HEK293 (cell line): ENCODE measurements at regions not wholly inside any gene's neighbourhood (a gene's known extent, or its start where the extent isn't known, plus 50 kb on each side); places are given as distances from the start of the nearest gene placed in this dataset.

Experiments
- CTCF ChIA-PET: fragments of 350-600 bp; formaldehyde crosslinking; extraction: SDS; loops from one replicate; lab custom pipeline; 2021; ENCODE audit warnings: antibody characterized with exemption; lab: Yijun Ruan, JAX
- POLR2A ChIA-PET: fragments of 300-600 bp; formaldehyde crosslinking; extraction: SDS; loops from one replicate; lab custom pipeline; 2020; ENCODE audit warnings: antibody characterized with exemption, inconsistent platforms; lab: Yijun Ruan, JAX
- H3K27ac ChIP-seq: fragments of 200-500 bp; sonication (Bioruptor generic); 2 replicates; pipeline ENCODE4 v1.5.1; 2014; ENCODE audit warnings: low read depth, low read length, control low read depth, inconsistent platforms; ENCODE audit errors: extremely low read depth
- H3K36me3 ChIP-seq, 2 experiments: fragments of 200-500 bp in 1 of 2; sonication (Bioruptor generic) in 1 of 2; 1 replicate in 1 of 2; 2 replicates in 1 of 2; pipeline ENCODE4 v1.5.1; 2014 to 2017; ENCODE audit warnings: inconsistent platforms in 2 of 2, low read length in 2 of 2; ENCODE audit not compliant: control insufficient read depth in 2 of 2, insufficient read depth in 1 of 2
- H3K4me1 ChIP-seq: fragments of 200-500 bp; sonication (Bioruptor generic); 2 replicates; pipeline ENCODE4 v1.5.1; 2014; ENCODE audit warnings: mild to moderate bottlenecking, low read length, inconsistent platforms; ENCODE audit not compliant: control insufficient read depth, insufficient read depth
- H3K4me3 ChIP-seq: 2 replicates; pipeline ENCODE4 v1.5.1; 2011; ENCODE audit warnings: low read depth, mild to moderate bottlenecking, control low read depth, low read length, moderate library complexity
- H3K9me3 ChIP-seq: fragments of 200-500 bp; sonication (Bioruptor generic); 2 replicates; pipeline ENCODE4 v1.5.1; 2014; ENCODE audit warnings: low read depth, low read length, inconsistent platforms; ENCODE audit not compliant: control insufficient read depth, insufficient read depth
- HOXA7 ChIP-seq: sonication (generic); formaldehyde crosslinking; IDR thresholded peaks from 2 replicates; pipeline ENCODE4 v1.8.1; 2022; ENCODE audit warnings: missing genetic modification reagents, borderline replicate concordance
- KLF1 ChIP-seq: fragments of 450-650 bp; formaldehyde crosslinking; IDR thresholded peaks from 2 replicates; pipeline ENCODE4 v1.5.1; 2016; ENCODE audit warnings: missing biosample characterization, missing genetic modification characterization
- KLF7 ChIP-seq: fragments of 450-650 bp; formaldehyde crosslinking; IDR thresholded peaks from 2 replicates; pipeline ENCODE4 v1.5.1; 2016; ENCODE audit warnings: missing biosample characterization, missing genetic modification characterization, borderline replicate concordance
- SCRT1 ChIP-seq: fragments of 450-650 bp; formaldehyde crosslinking; IDR thresholded peaks from 2 replicates; pipeline ENCODE4 v1.5.1; 2016; ENCODE audit warnings: missing biosample characterization, missing genetic modification characterization, borderline replicate concordance
- SCRT2 ChIP-seq: fragments of 450-650 bp; formaldehyde crosslinking; IDR thresholded peaks from 2 replicates; pipeline ENCODE4 v1.5.1; 2016; ENCODE audit warnings: missing biosample characterization, missing genetic modification characterization
- SP7 ChIP-seq: fragments of 450-650 bp; formaldehyde crosslinking; IDR thresholded peaks from 2 replicates; pipeline ENCODE4 v1.5.1; 2016; ENCODE audit warnings: missing biosample characterization, missing genetic modification characterization
- ZEB2 ChIP-seq: fragments of 450-650 bp; formaldehyde crosslinking; IDR thresholded peaks from 2 replicates; pipeline ENCODE4 v1.5.1; 2016; ENCODE audit warnings: missing biosample characterization, missing genetic modification characterization
- ZFP41 ChIP-seq: fragments of 450-650 bp; formaldehyde crosslinking; IDR thresholded peaks from 2 replicates; pipeline ENCODE4 v1.5.1; 2016; ENCODE audit warnings: missing biosample characterization, missing genetic modification characterization, borderline replicate concordance
- ZFP69B ChIP-seq: fragments of 450-650 bp; formaldehyde crosslinking; IDR thresholded peaks from 2 replicates; pipeline ENCODE4 v1.5.1; 2016; ENCODE audit warnings: missing biosample characterization, missing genetic modification characterization
- ZNF114 ChIP-seq: fragments of 450-650 bp; formaldehyde crosslinking; IDR thresholded peaks from 2 replicates; pipeline ENCODE4 v1.5.0; 2017; ENCODE audit warnings: missing biosample characterization, missing genetic modification characterization
- ZNF138 ChIP-seq: fragments of 450-650 bp; formaldehyde crosslinking; IDR thresholded peaks from 2 replicates; pipeline ENCODE4 v1.5.1; 2016; ENCODE audit warnings: missing biosample characterization, missing genetic modification characterization, borderline replicate concordance
- ZNF175 ChIP-seq: fragments of 450-650 bp; formaldehyde crosslinking; IDR thresholded peaks from 2 replicates; pipeline ENCODE4 v1.5.1; 2016; ENCODE audit warnings: missing biosample characterization, missing genetic modification characterization
- ZNF202 ChIP-seq: fragments of 450-650 bp; formaldehyde crosslinking; IDR thresholded peaks from 2 replicates; pipeline ENCODE4 v1.5.1; 2016; ENCODE audit warnings: missing biosample characterization, missing genetic modification characterization, borderline replicate concordance
- ZNF211 ChIP-seq: fragments of 450-650 bp; formaldehyde crosslinking; IDR thresholded peaks from 2 replicates; pipeline ENCODE4 v1.5.1; 2016; ENCODE audit warnings: low read depth, missing biosample characterization, missing genetic modification characterization
- ZNF280C ChIP-seq: fragments of 450-650 bp; formaldehyde crosslinking; IDR thresholded peaks from 2 replicates; pipeline ENCODE4 v1.5.1; 2016; ENCODE audit warnings: missing biosample characterization, missing genetic modification characterization
- ZNF391 ChIP-seq: fragments of 450-650 bp; formaldehyde crosslinking; IDR thresholded peaks from 2 replicates; pipeline ENCODE4 v1.5.1; 2016; ENCODE audit warnings: low read depth, missing biosample characterization, missing genetic modification characterization, borderline replicate concordance
- ZNF510 ChIP-seq: fragments of 450-650 bp; formaldehyde crosslinking; IDR thresholded peaks from 2 replicates; pipeline ENCODE4 v1.5.1; 2018; ENCODE audit warnings: mild to moderate bottlenecking, missing genetic modification characterization, missing biosample characterization; ENCODE audit not compliant: insufficient replicate concordance
- ZSCAN18 ChIP-seq: fragments of 450-650 bp; formaldehyde crosslinking; IDR thresholded peaks from 2 replicates; pipeline ENCODE4 v1.5.1; 2016; ENCODE audit warnings: missing biosample characterization, missing genetic modification characterization
- TF ChIP-seq, protein P1 (sequence below): fragments of 450-650 bp; formaldehyde crosslinking; IDR thresholded peaks from 2 replicates; pipeline ENCODE4 v1.5.1; 2017; ENCODE audit warnings: missing biosample characterization, missing genetic modification characterization

GRCh38 chr5:110070836-110071235 lies 381.1 kb downstream of the MAN2A1 start:
- Histone ChIP-seq H3K27ac (no peak overlapping the region), H3K4me3 (no peak overlapping the region), H3K9me3 (no peaks in the 10 kb centered on the region), H3K4me1 (no peaks in the 10 kb centered on the region)
- CTCF ChIA-PET, result no interaction called here
- TF ChIP-seq ZNF211 (tag by site-specific recombination), result no peak
- no peak for TF ChIP-seq SCRT2 (tag by site-specific recombination)
- TF ChIP-seq KLF1 (tag by site-specific recombination), result no peak
- TF ChIP-seq, protein P1, sequence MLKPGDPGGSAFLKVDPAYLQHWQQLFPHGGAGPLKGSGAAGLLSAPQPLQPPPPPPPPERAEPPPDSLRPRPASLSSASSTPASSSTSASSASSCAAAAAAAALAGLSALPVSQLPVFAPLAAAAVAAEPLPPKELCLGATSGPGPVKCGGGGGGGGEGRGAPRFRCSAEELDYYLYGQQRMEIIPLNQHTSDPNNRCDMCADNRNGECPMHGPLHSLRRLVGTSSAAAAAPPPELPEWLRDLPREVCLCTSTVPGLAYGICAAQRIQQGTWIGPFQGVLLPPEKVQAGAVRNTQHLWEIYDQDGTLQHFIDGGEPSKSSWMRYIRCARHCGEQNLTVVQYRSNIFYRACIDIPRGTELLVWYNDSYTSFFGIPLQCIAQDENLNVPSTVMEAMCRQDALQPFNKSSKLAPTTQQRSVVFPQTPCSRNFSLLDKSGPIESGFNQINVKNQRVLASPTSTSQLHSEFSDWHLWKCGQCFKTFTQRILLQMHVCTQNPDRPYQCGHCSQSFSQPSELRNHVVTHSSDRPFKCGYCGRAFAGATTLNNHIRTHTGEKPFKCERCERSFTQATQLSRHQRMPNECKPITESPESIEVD, result no peak
- TF ChIP-seq KLF7 (tag by site-specific recombination), result no peak
- no peak for TF ChIP-seq ZNF138 (tag by site-specific recombination)
- TF ChIP-seq ZFP41, result no peak
- TF ChIP-seq ZNF391 (tag by site-specific recombination), result no peak
- TF ChIP-seq, all 188 proteins: peak for 0
- POLR2A ChIA-PET, result no interaction called here
- H3K36me3 ChIP-seq, result no peaks in the 10 kb centered on the region

GRCh38 chr5:110072651-110073050 lies 382.9 kb downstream of the MAN2A1 start:
- CTCF ChIA-PET, result interaction anchor here (0.6 to 0.9 kb wide), 3 partner anchors 28 to 1430 kb away, joined by 3 to 4 read pairs (median 4); no protein-coding TSS in a partner anchor
- H3K4me1 ChIP-seq, result no peaks in the 10 kb centered on the region
- TF ChIP-seq ZFP69B (tag by site-specific recombination) (no peak), ZEB2 (tag by site-specific recombination) (no peak), ZSCAN18 (tag by site-specific recombination) (no peak), ZNF114 (tag by site-specific recombination) (no peak), HOXA7 (no peak), ZNF202 (tag by site-specific recombination) (no peak), ZNF175 (no peak), SP7 (tag by site-specific recombination) (no peak), ZNF510 (tag by site-specific recombination) (no peak), SCRT1 (tag by site-specific recombination) (no peak), ZNF280C (tag by site-specific recombination) (no peak)

More at GRCh38 chr5:110072651-110073050, 382.9 kb downstream of the MAN2A1 start:
- Histone ChIP-seq H3K36me3 (no peaks in the 10 kb centered on the region), H3K9me3 (no peaks in the 10 kb centered on the region), H3K4me3 (no peak overlapping the region), H3K27ac (no peak overlapping the region)
- POLR2A ChIA-PET, result no interaction called here
